Gastroesophageal sphincter (tissue), 3 donors: ENCODE measurements at regions not wholly inside any gene's neighbourhood (a gene's known extent, or its start where the extent isn't known, plus 50 kb on each side); places are given as distances from the start of the nearest gene placed in this dataset.

Source experiments
- CTCF ChIP-seq, 4 experiments: fragments of 200-600 bp in 2 of 4; fragments of 450-650 bp in 2 of 4; sonication (generic) in 1 of 4; IDR thresholded peaks; one replicate each; pipeline ENCODE4 v1.5.1; 2017 to 2019; ENCODE audit warnings: antibody characterized with exemption in 4 of 4, mild to moderate bottlenecking in 2 of 4, moderate library complexity in 2 of 4
- POLR2A ChIP-seq, 2 donors: fragments of 450-650 bp; IDR thresholded peaks; one replicate each; pipeline ENCODE4 v1.6.1; 2017; ENCODE audit warnings: antibody characterized with exemption in 2 of 2, mild to moderate bottlenecking in 2 of 2, moderate library complexity in 1 of 2

- TF ChIP-seq POLR2A (IDR thresholded peaks at IDR 0.05) (no peak), CTCF (IDR thresholded peaks at IDR 0.05) (no peak)
Measured at GRCh38 chr2:153096272-153096671, 377.9 kb downstream of the ARL6IP6 start.
